ENCODE measurements at regions not wholly inside any gene's neighbourhood (a gene's known extent, or its start where the extent isn't known, plus 50 kb on each side); places are given as distances from the start of the nearest gene placed in this dataset.

DNA sequence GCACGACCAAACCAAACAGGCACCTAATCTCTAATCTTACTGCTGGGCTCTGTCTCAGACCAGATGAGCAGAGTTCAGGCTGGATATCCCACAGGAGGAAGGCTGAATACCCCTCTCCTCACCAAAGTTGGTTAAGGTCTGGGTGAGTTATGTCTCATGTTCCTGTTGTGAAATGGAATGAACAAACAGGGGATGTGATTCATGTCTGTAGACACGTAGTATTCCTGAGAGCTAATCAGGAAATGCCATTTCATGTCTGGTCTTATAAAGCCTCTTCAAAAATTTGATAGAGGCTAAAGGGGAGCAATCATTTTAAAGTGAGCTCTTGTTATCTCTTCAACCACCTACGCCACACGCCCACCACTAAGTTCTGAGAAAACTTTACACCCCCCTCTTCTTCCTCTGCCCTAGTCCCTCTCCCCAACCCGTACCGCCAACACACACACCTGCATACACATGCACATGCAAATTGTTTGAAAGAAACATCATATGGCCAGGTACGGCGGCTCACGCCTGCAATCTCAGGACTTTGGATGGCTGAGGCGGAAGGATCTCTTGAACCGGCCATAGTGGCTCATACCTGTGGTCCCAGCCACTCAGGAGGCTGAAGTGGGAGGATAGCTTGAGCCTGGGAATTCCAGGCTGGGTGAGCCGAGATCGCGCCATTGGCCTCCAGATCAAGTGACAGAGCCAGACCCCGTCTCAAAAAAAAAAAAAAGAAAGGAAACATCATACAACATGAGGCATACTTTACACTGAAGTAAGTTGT is 69.8 kb upstream of the RAI14 start:
- H3K27ac ChIP-seq: peak overlapping the region; percentile 40
- no peaks in the 10 kb centered on the region for H3K36me3 ChIP-seq
- TF ChIP-seq POLR2A (IDR thresholded peaks at IDR 0.05): no peak
- no peak for TF ChIP-seq EP300 (IDR thresholded peaks at IDR 0.05)
- TF ChIP-seq CTCF (IDR thresholded peaks at IDR 0.05): no peak
- TF ChIP-seq POLR2AphosphoS5 (IDR thresholded peaks at IDR 0.05): no peak
- no peak for DNase-seq (ENCODE audit: low spot score in 2 of 2)
- WGBS: 85% methylated on average over 15 of the region's 15 CpGs
- no peak overlapping the region for H3K4me3 ChIP-seq
- no peaks in the 10 kb centered on the region for H3K27me3 ChIP-seq
- H3K4me1 ChIP-seq: no peaks in the 10 kb centered on the region
- no peaks in the 10 kb centered on the region for H3K9me3 ChIP-seq

DNA sequence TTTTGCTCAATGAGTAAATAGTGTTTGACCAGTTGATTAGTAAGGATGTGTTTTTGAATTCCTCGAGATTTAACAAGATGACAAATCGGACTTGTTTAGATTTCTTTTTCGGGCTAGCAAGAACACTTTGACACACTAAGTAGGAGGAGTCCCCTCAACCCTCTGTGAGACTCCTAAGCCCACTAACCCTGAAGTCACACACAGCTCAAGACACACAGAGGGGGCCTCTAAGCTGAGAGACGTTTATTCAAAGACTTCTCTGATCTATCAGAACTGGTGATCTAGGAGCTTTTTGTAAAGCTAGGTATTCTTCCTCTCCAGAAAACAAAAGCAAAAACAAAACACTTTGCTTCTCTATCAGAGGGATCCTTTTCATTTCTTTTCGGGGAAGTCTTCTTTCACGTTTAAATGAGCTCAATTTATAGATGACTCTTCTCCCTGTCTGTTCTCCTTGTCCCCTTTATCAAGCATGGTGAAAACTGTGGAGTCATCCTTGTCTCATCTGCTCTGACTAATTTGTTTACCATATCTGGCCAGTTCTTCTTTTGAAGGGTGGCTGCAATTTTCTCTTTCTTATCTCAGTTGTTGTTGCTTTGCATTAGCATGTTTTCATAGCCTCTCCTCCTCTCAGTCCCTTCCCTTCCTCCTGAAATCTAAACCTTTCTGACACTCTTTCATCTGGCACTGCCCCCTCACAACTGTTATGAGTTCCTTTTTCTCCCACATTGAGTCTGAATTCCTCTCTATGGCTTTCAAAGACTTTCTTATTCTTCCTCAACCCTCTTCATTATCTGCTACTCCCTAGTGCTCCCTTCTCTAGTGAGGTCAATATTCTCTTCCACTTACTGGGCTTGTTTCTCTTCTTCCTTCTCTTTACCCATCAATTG is 68.5 kb upstream of the RAI14 start:
- Histone ChIP-seq H3K4me1 (no peaks in the 10 kb centered on the region), H3K36me3 (no peaks in the 10 kb centered on the region), H3K4me3 (no peak overlapping the region), H3K27me3 (no peaks in the 10 kb centered on the region), H3K27ac (no peak overlapping the region), H3K9me3 (no peaks in the 10 kb centered on the region)
- TF ChIP-seq EP300 (IDR thresholded peaks at IDR 0.05): no peak
- 62% methylated on average over 6 of the region's 6 CpGs for WGBS
- no peak for DNase-seq (ENCODE audit: low spot score in 2 of 2)

DNA sequence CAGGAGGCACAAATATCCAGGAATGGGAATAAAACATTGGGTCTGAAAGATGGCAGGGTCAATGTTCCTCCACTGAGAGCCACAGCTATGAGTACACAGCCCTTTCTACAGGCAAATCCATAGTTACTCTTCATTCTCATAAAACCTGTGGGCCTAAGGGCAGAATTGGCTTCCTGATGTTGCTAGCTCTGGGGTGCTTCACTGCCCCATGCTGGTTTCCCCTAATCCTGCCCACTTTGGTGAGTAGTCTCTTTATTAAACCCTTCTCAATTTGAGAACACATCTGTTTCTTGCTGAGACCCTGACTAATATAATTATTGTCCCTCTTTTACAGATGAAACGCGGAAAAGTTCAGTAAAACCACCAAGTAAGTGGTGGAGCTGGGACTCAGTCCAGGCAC is 66.3 kb upstream of the RAI14 start:
- H3K9me3 ChIP-seq: no peaks in the 10 kb centered on the region
- H3K27me3 ChIP-seq: no peaks in the 10 kb centered on the region
- no peak overlapping the region for H3K4me3 ChIP-seq
- 91% methylated on average over 2 of the region's 2 CpGs for WGBS
- no peak for DNase-seq (ENCODE audit: low spot score in 2 of 2)
- TF ChIP-seq POLR2A (IDR thresholded peaks at IDR 0.05) (no peak), CTCF (IDR thresholded peaks at IDR 0.05) (no peak), EP300 (IDR thresholded peaks at IDR 0.05) (no peak), POLR2AphosphoS5 (IDR thresholded peaks at IDR 0.05) (no peak)
- no peaks in the 10 kb centered on the region for H3K4me1 ChIP-seq
- no peaks in the 10 kb centered on the region for H3K36me3 ChIP-seq
- no peak overlapping the region for H3K27ac ChIP-seq

DNA sequence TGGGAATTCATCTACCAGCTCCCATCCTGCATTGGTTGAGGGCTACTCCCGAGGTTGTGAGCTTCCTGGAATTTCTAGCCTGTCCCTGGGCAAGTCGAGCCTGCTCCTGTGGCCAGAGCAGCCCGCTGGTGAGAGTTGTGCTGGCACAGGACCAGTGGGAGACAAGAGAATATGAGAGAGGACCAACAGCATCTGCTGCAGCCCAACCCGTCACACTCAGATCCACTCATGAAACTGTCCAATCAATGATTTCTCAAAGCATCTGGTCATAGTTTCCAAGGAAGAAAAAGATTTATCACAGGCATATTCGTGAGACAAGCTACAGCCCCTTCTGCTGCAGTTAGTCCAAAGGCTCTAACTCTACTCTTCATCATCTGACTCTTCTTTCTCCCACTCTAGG is 64.4 kb upstream of the RAI14 start:
- 49% methylated on average over 5 of the region's 5 CpGs for WGBS
- Histone ChIP-seq H3K4me1 (no peaks in the 10 kb centered on the region), H3K27me3 (no peaks in the 10 kb centered on the region), H3K36me3 (no peaks in the 10 kb centered on the region), H3K4me3 (no peak overlapping the region), H3K27ac (no peak overlapping the region), H3K9me3 (no peaks in the 10 kb centered on the region)
- no peak for TF ChIP-seq CTCF (IDR thresholded peaks at IDR 0.05)
- TF ChIP-seq EP300 (IDR thresholded peaks at IDR 0.05): no peak
- TF ChIP-seq POLR2AphosphoS5 (IDR thresholded peaks at IDR 0.05): no peak
- TF ChIP-seq POLR2A (IDR thresholded peaks at IDR 0.05): no peak
- DNase-seq (ENCODE audit: low spot score in 2 of 2): no peak

DNA sequence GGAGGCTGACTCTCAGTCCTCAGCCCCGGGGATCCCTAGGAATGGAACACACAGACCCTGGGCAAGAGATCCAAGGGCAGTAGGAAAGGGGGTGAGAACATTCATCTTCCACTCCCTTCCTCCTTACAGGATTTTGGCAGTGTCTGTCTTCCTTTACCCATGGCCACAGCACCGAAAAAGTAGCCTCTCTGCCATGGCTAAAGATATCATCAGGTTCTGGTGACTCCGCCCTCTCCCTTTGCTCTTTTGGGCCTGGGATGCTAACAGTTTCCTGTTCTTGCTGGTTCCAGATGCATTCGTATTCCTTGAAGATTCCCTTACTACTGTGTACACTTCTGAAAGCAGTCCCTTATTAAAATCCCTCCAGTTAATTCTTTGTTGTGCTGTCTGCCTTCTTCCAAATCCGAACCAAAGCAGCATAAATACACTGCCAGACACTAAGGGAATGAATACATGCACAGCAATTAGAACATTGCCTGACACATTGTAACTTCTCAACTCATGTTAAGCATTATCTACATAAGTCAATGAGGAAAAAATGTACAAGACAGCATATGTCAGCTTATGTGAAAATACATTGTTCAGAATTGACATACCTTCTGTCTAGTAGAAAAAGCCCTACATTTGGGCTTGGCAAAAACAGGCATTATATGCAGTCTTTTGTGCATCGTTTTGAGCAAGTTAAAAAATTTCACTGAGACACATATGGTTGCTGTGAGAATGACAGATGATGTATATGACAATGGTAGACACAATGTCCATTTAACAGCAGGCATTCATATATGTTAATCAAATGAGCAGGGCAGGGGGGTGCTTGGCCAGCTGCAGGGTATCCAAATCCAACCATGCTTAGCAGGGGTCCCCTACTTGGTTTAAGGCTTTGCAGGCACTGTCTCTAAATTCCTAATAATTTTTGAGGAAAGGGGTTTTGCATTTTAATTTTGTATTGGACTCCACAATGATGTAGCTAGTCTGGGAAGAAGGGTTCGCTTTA is 58.8 kb upstream of the RAI14 start:
- TF ChIP-seq POLR2A (IDR thresholded peaks at IDR 0.05) (no peak), EP300 (IDR thresholded peaks at IDR 0.05) (no peak), POLR2AphosphoS5 (IDR thresholded peaks at IDR 0.05) (no peak), CTCF (IDR thresholded peaks at IDR 0.05) (no peak)
- H3K36me3 ChIP-seq: no peaks in the 10 kb centered on the region
- H3K9me3 ChIP-seq: no peaks in the 10 kb centered on the region
- no peaks in the 10 kb centered on the region for H3K27me3 ChIP-seq
- H3K27ac ChIP-seq: no peak overlapping the region
- no peak for DNase-seq (ENCODE audit: low spot score in 2 of 2)
- H3K4me3 ChIP-seq: no peak overlapping the region
- H3K4me1 ChIP-seq: peaks cover 19% of the 10 kb centered on the region
- 60% methylated on average over 7 of the region's 7 CpGs for WGBS

Measured in suprapubic skin (tissue), 4 donors.